GM11168 (cell line): ENCODE measurements at regions not wholly inside any gene's neighbourhood (a gene's known extent, or its start where the extent isn't known, plus 50 kb on each side); places are given as distances from the start of the nearest gene placed in this dataset.

ENCODE experiments used
- in situ Hi-C: fragments of 300-500 bp; cut with MboI; formaldehyde crosslinking; loops from one replicate; pipeline ENCODE4 v1.12.0; 2022; ENCODE audit warnings: low sequenced_read_pairs; ENCODE audit not compliant: unreplicated experiment

GRCh38 chr3:53965291-53965690, 73.6 kb upstream of the SELENOK start:
- in situ Hi-C loops: loop anchor here (25.0 kb wide), 1 partner anchor 397 kb away; no protein-coding TSS in a partner anchor

DNA sequence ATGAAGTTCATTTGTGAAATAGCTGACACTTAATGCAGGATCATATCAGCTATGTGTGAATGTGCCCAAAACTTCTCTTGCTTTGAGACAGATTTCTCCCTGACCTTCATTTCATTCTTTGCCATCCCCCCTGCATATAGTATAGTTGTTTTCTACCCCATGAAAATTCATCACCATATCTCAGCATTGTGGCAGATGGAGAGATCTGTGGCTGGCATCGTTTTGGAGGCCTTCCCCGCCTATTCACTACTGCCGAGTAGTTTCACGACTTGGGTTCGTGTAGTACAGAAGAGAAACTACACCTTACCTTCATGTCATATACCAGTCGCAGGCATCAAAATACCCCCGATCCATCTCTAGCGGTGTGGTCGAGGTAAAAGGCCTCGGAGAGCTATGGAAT, 66.2 kb upstream of the SELENOK start:
- in situ Hi-C loops: loop anchor here (25.0 kb wide), 1 partner anchor 404 kb away; no protein-coding TSS in a partner anchor

GRCh38 chr3:53956586-53956985, 64.9 kb upstream of the SELENOK start:
- in situ Hi-C loops: loop anchor here (25.0 kb wide), 1 partner anchor 406 kb away; no protein-coding TSS in a partner anchor

DNA sequence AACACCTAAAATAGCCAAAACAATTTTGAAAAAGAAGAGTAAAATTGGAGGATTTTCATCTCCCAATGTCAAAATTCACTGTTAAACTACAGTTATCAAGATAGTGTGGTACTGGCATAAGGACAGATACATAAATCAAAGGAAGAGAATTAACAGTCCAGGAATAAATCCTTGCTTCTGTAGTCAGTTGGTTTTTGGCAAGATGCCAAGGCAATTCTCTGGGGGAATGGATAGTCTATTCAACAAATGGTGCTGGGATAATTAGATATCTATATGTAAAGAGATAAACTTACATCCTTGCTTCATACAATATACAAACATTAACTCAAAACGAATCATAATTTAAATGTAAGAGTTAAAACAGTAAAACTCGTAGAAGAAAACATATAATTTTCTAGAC, 57.9 kb upstream of the SELENOK start:
- in situ Hi-C loops: no loop called here

DNA sequence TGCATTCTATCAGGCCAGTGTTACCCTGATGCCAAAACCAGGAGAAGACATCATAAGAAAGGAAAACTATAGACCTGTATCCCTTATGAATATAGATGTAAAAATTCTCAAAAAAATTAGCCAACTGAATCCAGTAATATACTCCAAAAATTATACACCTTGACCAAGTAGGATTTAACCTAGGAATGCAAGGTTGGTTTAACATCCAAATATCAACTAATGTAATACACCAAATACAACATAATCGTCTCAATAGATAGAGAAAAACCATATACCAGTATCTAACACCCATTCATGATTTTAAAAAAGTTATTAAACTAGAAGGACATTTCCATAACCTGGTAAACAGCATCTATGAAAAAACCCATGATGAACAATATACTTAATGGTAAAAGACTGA, 56.5 kb upstream of the SELENOK start:
- in situ Hi-C loops: no loop called here

DNA sequence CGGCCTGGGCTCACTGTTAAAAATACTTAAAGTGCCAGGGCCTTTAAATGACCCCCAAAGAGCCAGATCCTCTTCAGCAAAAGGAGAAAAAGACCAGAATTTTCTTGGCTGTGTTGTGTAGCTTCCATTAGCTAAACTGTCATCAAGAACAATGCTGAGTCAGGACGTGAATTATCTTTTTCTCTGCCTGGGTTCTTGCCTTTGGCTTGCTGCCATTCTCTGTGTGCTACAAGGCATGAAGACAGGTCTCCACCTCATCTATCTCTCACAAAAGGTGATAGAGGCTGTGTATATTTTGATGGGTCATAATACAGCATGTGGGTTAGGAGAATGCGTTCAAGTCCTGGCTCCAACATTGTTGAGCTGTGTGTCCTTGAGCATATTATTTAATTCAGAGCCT, 52.4 kb upstream of the SELENOK start:
- in situ Hi-C loops: no loop called here

GRCh38 chr3:53941950-53942349, 50.3 kb upstream of the SELENOK start:
- in situ Hi-C loops: no loop called here
